NT2/D1 (cell line): ENCODE measurements at regions not wholly inside any gene's neighbourhood (a gene's known extent, or its start where the extent isn't known, plus 50 kb on each side); places are given as distances from the start of the nearest gene placed in this dataset.

Experiments
- SUZ12 ChIP-seq: IDR thresholded peaks from 2 replicates; pipeline ENCODE4 v1.6.1; 2011; ENCODE audit not compliant: insufficient read length, insufficient read depth; ENCODE audit errors: extremely low read depth
- YY1 ChIP-seq: IDR thresholded peaks from 2 replicates; pipeline ENCODE4 v1.6.1; 2011; ENCODE audit not compliant: insufficient read length, insufficient read depth
- ZNF274 ChIP-seq: IDR thresholded peaks from 2 replicates; pipeline ENCODE4 v1.6.1; 2011; ENCODE audit warnings: mild to moderate bottlenecking, low read depth, low read length

DNA sequence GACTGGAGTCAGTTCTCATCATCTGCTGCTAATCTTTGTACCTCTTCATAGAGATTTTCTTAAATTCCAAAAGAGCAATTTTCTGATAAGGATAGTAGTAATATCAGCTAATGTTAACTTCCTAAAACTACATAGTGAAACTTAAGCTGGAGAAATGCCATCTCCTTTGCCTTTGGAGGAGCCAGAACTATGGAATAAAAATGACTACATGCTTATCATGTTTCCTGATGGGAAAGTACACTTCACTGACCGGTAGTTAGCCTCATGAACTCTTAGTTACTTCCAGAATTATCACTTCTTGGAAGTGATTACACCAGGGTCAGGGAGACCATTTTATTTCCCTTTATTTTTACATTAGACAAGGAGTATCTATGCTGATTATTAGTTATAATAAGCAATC is 1222.1 kb upstream of the TMEM132C start:
- TF ChIP-seq ZNF274 = no peak
- no peak for TF ChIP-seq YY1
- TF ChIP-seq SUZ12 = no peak
